ENCODE measurements at regions not wholly inside any gene's neighbourhood (a gene's known extent, or its start where the extent isn't known, plus 50 kb on each side); places are given as distances from the start of the nearest gene placed in this dataset.

DNA sequence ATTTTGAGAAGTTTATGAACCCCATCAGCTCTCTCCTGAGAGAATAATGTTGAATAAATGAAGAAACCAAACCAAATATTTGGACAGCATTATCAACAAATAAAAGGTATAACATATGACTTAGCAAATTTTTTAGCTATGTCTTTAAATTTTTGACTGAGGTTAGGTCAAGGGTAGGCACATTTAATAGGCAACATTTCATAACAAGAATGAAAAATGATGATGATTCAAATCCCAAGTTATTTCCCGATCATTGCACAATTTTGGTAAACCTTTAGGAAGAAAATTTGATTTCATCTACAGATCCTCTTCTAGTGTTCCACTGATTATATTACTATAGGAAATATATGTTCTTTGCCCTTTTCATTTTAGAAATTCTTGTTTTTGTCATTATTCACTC, 123.7 kb upstream of the TLR3 start:
- CTCF ChIA-PET, result no interaction called here
- no peaks in the 10 kb centered on the region for H3K79me2 ChIP-seq (ENCODE audit: control insufficient read depth, insufficient read depth, low read length)
- FAIRE-seq, result no peak

More for the DNA sequence above, 123.7 kb upstream of the TLR3 start:
- Histone ChIP-seq H3K36me3 (ENCODE audit: control insufficient read depth in 2 of 2, extremely low read depth in 1 of 2, insufficient read depth in 2 of 2, low read length in 2 of 2) (no peaks in the 10 kb centered on the region), H3K4me2 (ENCODE audit: insufficient read depth, low read length) (no peak overlapping the region), H3K9ac (replicated peaks; ENCODE audit: extremely low read depth, insufficient read depth, low read length) (no peak overlapping the region), H3K9me1 (replicated peaks; ENCODE audit: control insufficient read depth, extremely low read depth, insufficient read depth, low read length) (no peaks in the 10 kb centered on the region), H3K4me3 (replicated peaks in 1 of 3; ENCODE audit: insufficient read depth in 1 of 3, low read depth in 1 of 3, low read length in 3 of 3) (no peak overlapping the region), H4K20me1 (replicated peaks; ENCODE audit: control insufficient read depth, extremely low read depth, insufficient read depth, low read length) (no peaks in the 10 kb centered on the region), H3K4me1 (ENCODE audit: control insufficient read depth, extremely low read depth, insufficient read depth, low read length) (no peaks in the 10 kb centered on the region), H2AFZ (ENCODE audit: low read depth, low read length) (no peak overlapping the region), H3K27ac (ENCODE audit: insufficient read depth, low read depth, low read length) (no peak overlapping the region), H3K9me3 (replicated peaks; ENCODE audit: control insufficient read depth, insufficient read depth, low read length) (no peaks in the 10 kb centered on the region), H3K27me3 (ENCODE audit: control insufficient read depth in 2 of 2, insufficient read depth in 2 of 2, low read length in 2 of 2) (no peaks in the 10 kb centered on the region)
- dilution Hi-C loops (cut with MboI; ENCODE audit: extremely low pct_ligation_motif_present, low sequenced_read_pairs) (loop anchor here (10.0 kb wide), 1 partner anchor 280 kb away; no protein-coding TSS in a partner anchor), intact Hi-C loops (cut with micrococcal nuclease) (no loop called here)
- DNase-seq (ENCODE audit: low read depth, low spot score), result no peak
- POLR2A ChIA-PET, result no interaction called here
- BruUV-seq (replicated peaks), result no TSS peak
- TF ChIP-seq FOS (IDR thresholded peaks at IDR 0.05; ENCODE audit: borderline replicate concordance, insufficient read depth, low read length), result no peak
- TF ChIP-seq POLR2AphosphoS5 (IDR thresholded peaks at IDR 0.05; ENCODE audit: insufficient read depth, low read depth, low read length), result no peak
- no peak for TF ChIP-seq MYC (IDR thresholded peaks at IDR 0.05; ENCODE audit: low read depth, low read length)
- no peak for TF ChIP-seq GATA2 (IDR thresholded peaks at IDR 0.05; ENCODE audit: insufficient read depth, insufficient read length, low read depth, low read length)
- no peak for TF ChIP-seq CTCF (IDR thresholded peaks at IDR 0.05; ENCODE audit: extremely low read depth in 1 of 2, insufficient read depth in 1 of 2, low read depth in 1 of 2, low read length in 2 of 2)
- TF ChIP-seq EZH2 (IDR thresholded peaks at IDR 0.05; ENCODE audit: borderline replicate concordance, low read depth, low read length, severe bottlenecking), result no peak
- no peak for TF ChIP-seq MAX (IDR thresholded peaks at IDR 0.05; ENCODE audit: insufficient read depth, insufficient read length)
- no peak for TF ChIP-seq JUN (IDR thresholded peaks at IDR 0.05; ENCODE audit: borderline replicate concordance, insufficient read depth, insufficient read length, low read depth)
- TF ChIP-seq POLR2A (IDR thresholded peaks at IDR 0.05; ENCODE audit: low read depth, low read length), result no peak
